ENCODE measurements at regions not wholly inside any gene's neighbourhood (a gene's known extent, or its start where the extent isn't known, plus 50 kb on each side); places are given as distances from the start of the nearest gene placed in this dataset.

- DNase-seq, result no peak
Measured at GRCh38 chr4:15376594-15376993, 51.2 kb upstream of the C1QTNF7 start.
